ENCODE measurements at regions not wholly inside any gene's neighbourhood (a gene's known extent, or its start where the extent isn't known, plus 50 kb on each side); places are given as distances from the start of the nearest gene placed in this dataset.

GRCh38 chr14:32015166-32015565 lies 61.9 kb upstream of the ARHGAP5 start:
- peaks cover 22% of the 10 kb centered on the region for H3K4me1 ChIP-seq
- TF ChIP-seq, protein P1, sequence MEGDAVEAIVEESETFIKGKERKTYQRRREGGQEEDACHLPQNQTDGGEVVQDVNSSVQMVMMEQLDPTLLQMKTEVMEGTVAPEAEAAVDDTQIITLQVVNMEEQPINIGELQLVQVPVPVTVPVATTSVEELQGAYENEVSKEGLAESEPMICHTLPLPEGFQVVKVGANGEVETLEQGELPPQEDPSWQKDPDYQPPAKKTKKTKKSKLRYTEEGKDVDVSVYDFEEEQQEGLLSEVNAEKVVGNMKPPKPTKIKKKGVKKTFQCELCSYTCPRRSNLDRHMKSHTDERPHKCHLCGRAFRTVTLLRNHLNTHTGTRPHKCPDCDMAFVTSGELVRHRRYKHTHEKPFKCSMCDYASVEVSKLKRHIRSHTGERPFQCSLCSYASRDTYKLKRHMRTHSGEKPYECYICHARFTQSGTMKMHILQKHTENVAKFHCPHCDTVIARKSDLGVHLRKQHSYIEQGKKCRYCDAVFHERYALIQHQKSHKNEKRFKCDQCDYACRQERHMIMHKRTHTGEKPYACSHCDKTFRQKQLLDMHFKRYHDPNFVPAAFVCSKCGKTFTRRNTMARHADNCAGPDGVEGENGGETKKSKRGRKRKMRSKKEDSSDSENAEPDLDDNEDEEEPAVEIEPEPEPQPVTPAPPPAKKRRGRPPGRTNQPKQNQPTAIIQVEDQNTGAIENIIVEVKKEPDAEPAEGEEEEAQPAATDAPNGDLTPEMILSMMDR (IDR thresholded peaks at IDR 0.05; ENCODE audit: insufficient read depth in 1 of 2, low read depth in 1 of 2, low read length in 1 of 2, severe bottlenecking in 1 of 2, unreplicated experiment in 1 of 2): no peak

GRCh38 chr14:32017587-32017986 lies 59.5 kb upstream of the ARHGAP5 start:
- intact Hi-C loops (cut with micrococcal nuclease; ENCODE audit: unreplicated experiment): no loop called here
- Histone ChIP-seq H3K4me1 (peaks cover 11% of the 10 kb centered on the region; the same call in 1 of the 2 replicates), H3K27me3 (replicated peaks; ENCODE audit: control insufficient read depth, insufficient read depth, low read length) (no peaks in the 10 kb centered on the region), H3K4me3 (ENCODE audit: low read depth, low read length) (no peak overlapping the region), H3K36me3 (ENCODE audit: control insufficient read depth, insufficient read depth, low read length) (no peaks in the 10 kb centered on the region; the same call in none of the 2 replicates), H3K9me3 (no peaks in the 10 kb centered on the region)
- TF ChIP-seq, protein P1 (IDR thresholded peaks at IDR 0.05; ENCODE audit: insufficient read depth in 1 of 2, low read depth in 1 of 2, low read length in 1 of 2, severe bottlenecking in 1 of 2, unreplicated experiment in 1 of 2): no peak
- no TSS peak for BruUV-seq (replicated peaks)
- H3K27ac Mint-ChIP-seq (ENCODE audit: unreplicated experiment): no peak overlapping the region
- H3K27me3 Mint-ChIP-seq (ENCODE audit: insufficient read depth, unreplicated experiment): no peaks in the 10 kb centered on the region
- ChIA-PET POLR2A (no interaction called here), CTCF (no interaction called here)
- H3K9me3 Mint-ChIP-seq (ENCODE audit: unreplicated experiment): no peaks in the 10 kb centered on the region
- no peak overlapping the region for H3K4me3 Mint-ChIP-seq (ENCODE audit: unreplicated experiment)
- no peaks in the 10 kb centered on the region for H3K36me3 Mint-ChIP-seq (ENCODE audit: insufficient read depth, unreplicated experiment)
- no peaks in the 10 kb centered on the region for H3K4me1 Mint-ChIP-seq (ENCODE audit: low read depth, unreplicated experiment)
- no peak for DNase-seq

More at GRCh38 chr14:32015166-32015565, 61.9 kb upstream of the ARHGAP5 start:
- no TSS peak for BruUV-seq (replicated peaks)
- no peak for DNase-seq
- CTCF ChIA-PET: no interaction called here
- H3K9me3 Mint-ChIP-seq (ENCODE audit: unreplicated experiment): no peaks in the 10 kb centered on the region
- no peak overlapping the region for H3K4me3 Mint-ChIP-seq (ENCODE audit: unreplicated experiment)
- H3K27ac Mint-ChIP-seq (ENCODE audit: unreplicated experiment): no peak overlapping the region
- Histone ChIP-seq H3K9me3 (no peaks in the 10 kb centered on the region), H3K4me3 (ENCODE audit: low read depth, low read length) (no peak overlapping the region), H3K27me3 (replicated peaks; ENCODE audit: control insufficient read depth, insufficient read depth, low read length) (no peaks in the 10 kb centered on the region), H3K36me3 (ENCODE audit: control insufficient read depth, insufficient read depth, low read length) (no peaks in the 10 kb centered on the region; the same call in 1 of the 2 replicates)
- peaks cover 13% of the 10 kb centered on the region for H3K4me1 Mint-ChIP-seq (ENCODE audit: low read depth, unreplicated experiment)
- H3K36me3 Mint-ChIP-seq (ENCODE audit: insufficient read depth, unreplicated experiment): no peaks in the 10 kb centered on the region
- no peaks in the 10 kb centered on the region for H3K27me3 Mint-ChIP-seq (ENCODE audit: insufficient read depth, unreplicated experiment)
- intact Hi-C loops (cut with micrococcal nuclease; ENCODE audit: unreplicated experiment): no loop called here
- POLR2A ChIA-PET: no interaction called here

- Histone ChIP-seq H3K4me3 (ENCODE audit: low read depth, low read length) (no peak overlapping the region), H3K9me3 (no peaks in the 10 kb centered on the region), H3K4me1 (peaks cover 11% of the 10 kb centered on the region; the same call in 1 of the 2 replicates), H3K36me3 (ENCODE audit: control insufficient read depth, insufficient read depth, low read length) (no peaks in the 10 kb centered on the region; the same call in 1 of the 2 replicates), H3K27me3 (replicated peaks; ENCODE audit: control insufficient read depth, insufficient read depth, low read length) (no peaks in the 10 kb centered on the region)
- POLR2A ChIA-PET: no interaction called here
- Mint-ChIP-seq H3K27ac (ENCODE audit: unreplicated experiment) (no peak overlapping the region), H3K36me3 (ENCODE audit: insufficient read depth, unreplicated experiment) (no peaks in the 10 kb centered on the region), H3K27me3 (ENCODE audit: insufficient read depth, unreplicated experiment) (no peaks in the 10 kb centered on the region), H3K4me1 (ENCODE audit: low read depth, unreplicated experiment) (no peaks in the 10 kb centered on the region), H3K9me3 (ENCODE audit: unreplicated experiment) (no peaks in the 10 kb centered on the region), H3K4me3 (ENCODE audit: unreplicated experiment) (no peak overlapping the region)
- TF ChIP-seq, protein P1 (IDR thresholded peaks at IDR 0.05; ENCODE audit: insufficient read depth in 1 of 2, low read depth in 1 of 2, low read length in 1 of 2, severe bottlenecking in 1 of 2, unreplicated experiment in 1 of 2): no peak
- CTCF ChIA-PET: no interaction called here
- no TSS peak for BruUV-seq (replicated peaks)
- DNase-seq: no peak
- intact Hi-C loops (cut with micrococcal nuclease; ENCODE audit: unreplicated experiment): no loop called here
These were observed 58.6 kb upstream of the ARHGAP5 start for GRCh38 chr14:32018391-32019092.

All from Caco-2 (cell line).